ENCODE measurements at regions not wholly inside any gene's neighbourhood (a gene's known extent, or its start where the extent isn't known, plus 50 kb on each side); places are given as distances from the start of the nearest gene placed in this dataset.

DNA sequence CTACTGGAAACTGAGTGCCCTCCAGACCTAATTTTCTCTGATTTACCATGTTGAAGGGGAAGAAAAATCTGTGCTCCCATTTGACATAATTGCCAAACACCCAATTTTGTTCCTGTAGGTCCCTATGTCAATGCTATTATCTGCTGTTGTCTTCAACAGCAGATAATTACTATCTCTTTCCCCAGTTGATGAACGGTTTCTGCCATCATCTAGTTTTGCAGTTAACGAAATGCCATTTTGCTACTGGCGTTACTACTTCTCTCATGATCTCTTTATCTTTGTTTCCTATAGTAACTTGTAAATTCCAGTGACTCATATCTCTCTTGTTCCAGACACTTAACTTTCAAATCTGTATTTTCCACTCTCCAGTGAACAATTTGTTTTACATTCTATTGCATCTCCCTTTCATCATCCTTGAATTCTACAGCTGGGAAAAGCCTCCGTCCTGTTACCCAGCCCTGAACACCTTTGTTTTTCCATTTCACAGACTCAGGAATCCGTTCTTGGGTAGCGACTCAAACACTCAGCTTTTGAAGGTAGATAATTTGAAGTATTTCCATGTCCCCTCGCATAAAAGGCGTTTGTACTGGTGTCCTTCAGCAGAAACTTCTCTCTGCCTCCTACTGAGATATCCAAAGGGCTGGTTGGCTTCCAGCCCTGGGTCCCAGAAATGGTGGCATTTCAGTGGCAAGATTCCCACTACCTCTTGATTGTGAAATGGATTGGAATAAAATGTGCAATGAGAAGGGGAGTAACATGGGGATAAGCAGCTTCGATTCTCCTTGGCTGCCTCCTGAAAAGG is 111.7 kb downstream of the FOXB1 start:
- H3K4me1 Mint-ChIP-seq, result peaks cover 56% of the 10 kb centered on the region

DNA sequence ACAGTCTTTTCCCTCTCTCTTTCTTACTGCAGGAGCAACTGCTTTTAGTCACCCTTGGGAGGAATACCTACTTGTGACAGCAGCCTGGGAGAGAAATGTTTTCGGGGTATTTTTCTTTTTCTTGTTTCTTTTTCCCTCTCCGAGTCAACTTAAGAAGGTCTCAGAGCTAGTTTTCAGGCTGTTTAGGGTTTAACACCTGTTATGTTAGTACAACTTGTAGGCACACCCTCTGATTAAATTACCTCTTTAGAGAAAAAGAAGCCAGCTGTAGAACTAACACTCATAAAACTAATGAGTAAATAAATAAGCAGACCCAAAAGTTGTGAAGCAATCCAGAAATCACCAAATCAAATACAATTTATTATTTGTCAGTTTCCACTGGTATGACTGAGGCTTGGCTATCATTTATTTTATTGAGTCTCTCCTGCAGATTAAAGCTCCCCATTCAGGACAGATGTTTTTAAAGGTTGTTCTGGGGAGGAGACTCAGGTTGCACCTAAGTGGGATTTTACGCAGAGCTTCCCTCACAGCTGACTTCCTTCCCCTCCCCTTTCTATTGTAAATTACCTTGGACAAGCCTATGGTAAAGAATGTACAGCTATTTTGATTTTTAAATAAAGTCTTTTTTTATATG is 112.5 kb downstream of the FOXB1 start:
- H3K4me1 ChIP-seq (ENCODE audit: insufficient read depth), result peaks cover 61% of the 10 kb centered on the region
- Mint-ChIP-seq H3K27me3 (ENCODE audit: insufficient read depth, low read depth, poor library complexity) (peaks cover 20% of the 10 kb centered on the region), H3K4me1 (peaks cover 62% of the 10 kb centered on the region), H3K4me3 (peak overlapping the region; percentile 35; the same call in 2 of the 3 replicates), H3K27ac (no peak overlapping the region), H3K36me3 (ENCODE audit: low read depth) (no peaks in the 10 kb centered on the region), H3K9me3 (no peaks in the 10 kb centered on the region)
- no peak overlapping the region for H2AFZ ChIP-seq
- TF ChIP-seq, protein P1, sequence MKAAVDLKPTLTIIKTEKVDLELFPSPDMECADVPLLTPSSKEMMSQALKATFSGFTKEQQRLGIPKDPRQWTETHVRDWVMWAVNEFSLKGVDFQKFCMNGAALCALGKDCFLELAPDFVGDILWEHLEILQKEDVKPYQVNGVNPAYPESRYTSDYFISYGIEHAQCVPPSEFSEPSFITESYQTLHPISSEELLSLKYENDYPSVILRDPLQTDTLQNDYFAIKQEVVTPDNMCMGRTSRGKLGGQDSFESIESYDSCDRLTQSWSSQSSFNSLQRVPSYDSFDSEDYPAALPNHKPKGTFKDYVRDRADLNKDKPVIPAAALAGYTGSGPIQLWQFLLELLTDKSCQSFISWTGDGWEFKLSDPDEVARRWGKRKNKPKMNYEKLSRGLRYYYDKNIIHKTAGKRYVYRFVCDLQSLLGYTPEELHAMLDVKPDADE (IDR thresholded peaks at IDR 0.05), result no peak
- TF ChIP-seq, protein P2, sequence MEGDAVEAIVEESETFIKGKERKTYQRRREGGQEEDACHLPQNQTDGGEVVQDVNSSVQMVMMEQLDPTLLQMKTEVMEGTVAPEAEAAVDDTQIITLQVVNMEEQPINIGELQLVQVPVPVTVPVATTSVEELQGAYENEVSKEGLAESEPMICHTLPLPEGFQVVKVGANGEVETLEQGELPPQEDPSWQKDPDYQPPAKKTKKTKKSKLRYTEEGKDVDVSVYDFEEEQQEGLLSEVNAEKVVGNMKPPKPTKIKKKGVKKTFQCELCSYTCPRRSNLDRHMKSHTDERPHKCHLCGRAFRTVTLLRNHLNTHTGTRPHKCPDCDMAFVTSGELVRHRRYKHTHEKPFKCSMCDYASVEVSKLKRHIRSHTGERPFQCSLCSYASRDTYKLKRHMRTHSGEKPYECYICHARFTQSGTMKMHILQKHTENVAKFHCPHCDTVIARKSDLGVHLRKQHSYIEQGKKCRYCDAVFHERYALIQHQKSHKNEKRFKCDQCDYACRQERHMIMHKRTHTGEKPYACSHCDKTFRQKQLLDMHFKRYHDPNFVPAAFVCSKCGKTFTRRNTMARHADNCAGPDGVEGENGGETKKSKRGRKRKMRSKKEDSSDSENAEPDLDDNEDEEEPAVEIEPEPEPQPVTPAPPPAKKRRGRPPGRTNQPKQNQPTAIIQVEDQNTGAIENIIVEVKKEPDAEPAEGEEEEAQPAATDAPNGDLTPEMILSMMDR (conservative IDR thresholded peaks at IDR 0.05; ENCODE audit: low read depth in 2 of 2), result no peak
- TF ChIP-seq ZNF114 (CRISPR knock-in tag; IDR thresholded peaks at IDR 0.05), result no peak
- no peak for TF ChIP-seq STAT1 (IDR thresholded peaks at IDR 0.05; ENCODE audit: unreplicated experiment)
- H3K79me2 ChIP-seq (replicated peaks; ENCODE audit: insufficient read depth), result no peaks in the 10 kb centered on the region
- H3K36me3 ChIP-seq (ENCODE audit: insufficient read depth), result no peaks in the 10 kb centered on the region
- H3F3A ChIP-seq (replicated peaks; ENCODE audit: low read depth), result peaks cover 19% of the 10 kb centered on the region; the same call in 1 of the 2 replicates
- DNase-seq (ENCODE audit: low spot score) (no peak), ATAC-seq (no peak)
- H3K27me3 ChIP-seq (ENCODE audit: insufficient read depth), result peaks cover 30% of the 10 kb centered on the region
- no peaks in the 10 kb centered on the region for H4K20me1 ChIP-seq (replicated peaks; ENCODE audit: insufficient read depth)
- peaks cover 3% of the 10 kb centered on the region; the same call in 1 of the 2 replicates for H3K9me2 ChIP-seq (ENCODE audit: insufficient read depth)
- peak overlapping the region; percentile 68 for H3K4me2 ChIP-seq
- 0 out of 2 replicates have a peak overlapping the region, but pooled peaks have one; percentile 7 for H3K4me3 ChIP-seq
- no peak overlapping the region for H3K27ac ChIP-seq (ENCODE audit: low read depth)

More for the DNA sequence above, 111.7 kb downstream of the FOXB1 start:
- H3K4me2 ChIP-seq, result peak overlapping the region; percentile 68
- TF ChIP-seq, protein P1 (IDR thresholded peaks at IDR 0.05), result no peak
- no peak for TF ChIP-seq EZH2 (IDR thresholded peaks at IDR 0.05; ENCODE audit: low read depth, unreplicated experiment)
- TF ChIP-seq ZNF331 (CRISPR knock-in tag; IDR thresholded peaks at IDR 0.05; ENCODE audit: low read depth), result no peak
- H3K27ac ChIP-seq (ENCODE audit: low read depth), result no peak overlapping the region
- peaks cover 3% of the 10 kb centered on the region; the same call in 1 of the 2 replicates for H3K9me2 ChIP-seq (ENCODE audit: insufficient read depth)
- no peaks in the 10 kb centered on the region for H3K36me3 ChIP-seq (ENCODE audit: insufficient read depth)
- DNase-seq (ENCODE audit: low spot score), result no peak
- no peak overlapping the region for H2AFZ ChIP-seq
- H3K27me3 ChIP-seq (ENCODE audit: insufficient read depth), result peaks cover 22% of the 10 kb centered on the region
- H3K79me2 ChIP-seq (replicated peaks; ENCODE audit: insufficient read depth), result no peaks in the 10 kb centered on the region
- Mint-ChIP-seq H3K4me3 (no peak overlapping the region), H3K36me3 (ENCODE audit: low read depth) (no peaks in the 10 kb centered on the region), H3K27ac (no peak overlapping the region), H3K27me3 (ENCODE audit: insufficient read depth, low read depth, poor library complexity) (peaks cover 13% of the 10 kb centered on the region), H3K9me3 (no peaks in the 10 kb centered on the region)
- ATAC-seq, result no peak
- H3K4me3 ChIP-seq, result no peak overlapping the region
- no peaks in the 10 kb centered on the region for H4K20me1 ChIP-seq (replicated peaks; ENCODE audit: insufficient read depth)
- peaks cover 57% of the 10 kb centered on the region for H3K4me1 ChIP-seq (ENCODE audit: insufficient read depth)
- H3F3A ChIP-seq (replicated peaks; ENCODE audit: low read depth), result peaks cover 19% of the 10 kb centered on the region; the same call in 1 of the 2 replicates
